HG03196 (cell line): ENCODE measurements at regions not wholly inside any gene's neighbourhood (a gene's known extent, or its start where the extent isn't known, plus 50 kb on each side); places are given as distances from the start of the nearest gene placed in this dataset.

Experiments used
- ATAC-seq: cut with Tn5 transposase; IDR thresholded peaks from one replicate; pipeline ENCODE4 v1.9.1; 2021; ENCODE audit not compliant: unreplicated experiment

DNA sequence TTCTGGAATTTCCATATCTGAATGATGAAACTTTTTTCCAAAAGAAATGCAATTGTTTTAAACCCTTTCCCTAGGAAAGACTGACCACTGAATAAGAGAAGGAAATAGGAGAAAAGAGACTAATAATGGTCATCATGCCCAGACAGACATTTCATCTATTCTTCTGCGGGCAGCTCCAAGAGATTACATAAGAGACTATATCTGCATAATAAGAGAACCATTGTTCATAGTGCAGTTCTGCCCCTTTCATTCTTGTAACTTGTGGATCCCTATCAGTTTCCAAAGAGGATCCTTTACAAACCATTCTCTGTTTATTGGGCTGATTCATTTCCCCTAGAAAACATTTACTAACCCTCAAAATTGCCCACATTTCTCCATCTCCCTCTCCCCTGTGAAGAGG lies 197.8 kb downstream of the FSCB start:
- ATAC-seq = no peak

DNA sequence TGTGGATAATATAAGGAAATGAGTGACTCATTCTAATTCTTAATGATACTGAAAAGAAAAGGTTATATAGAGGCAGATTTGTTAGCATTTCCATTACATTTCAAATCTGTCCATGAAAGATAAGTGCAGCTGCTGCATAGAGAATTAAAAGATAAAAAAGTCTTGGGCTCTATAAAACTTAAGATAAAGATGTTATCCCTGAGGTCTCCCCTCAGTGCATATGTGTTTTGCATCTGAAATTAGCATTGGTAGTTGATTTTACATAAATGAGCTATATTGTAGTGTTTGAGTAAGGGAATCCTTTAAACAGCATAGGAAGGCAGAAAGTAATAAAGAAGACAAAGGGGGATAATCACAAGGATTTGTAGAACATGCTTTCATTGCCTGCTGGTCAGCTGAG lies 206.2 kb downstream of the FSCB start:
- ATAC-seq = no peak

DNA sequence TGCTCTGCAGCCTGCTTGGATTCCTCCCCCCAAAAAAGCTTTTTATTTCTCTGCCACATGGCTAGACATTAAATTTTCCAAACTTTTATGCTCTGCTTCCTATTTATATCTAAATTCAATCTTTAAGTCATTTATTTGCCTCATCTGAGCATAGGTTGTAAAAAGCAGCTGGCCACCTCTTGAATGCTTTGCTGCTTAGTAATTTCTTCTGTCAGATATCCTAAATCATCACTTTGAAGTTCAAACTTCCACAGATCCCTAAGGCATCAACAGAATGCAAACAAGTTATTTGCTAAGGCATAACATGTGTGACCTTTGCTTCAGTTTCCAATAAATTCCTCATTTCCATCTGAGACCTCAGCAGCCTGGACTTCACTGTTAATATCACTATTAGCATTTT lies 209.6 kb downstream of the FSCB start:
- no peak for ATAC-seq

DNA sequence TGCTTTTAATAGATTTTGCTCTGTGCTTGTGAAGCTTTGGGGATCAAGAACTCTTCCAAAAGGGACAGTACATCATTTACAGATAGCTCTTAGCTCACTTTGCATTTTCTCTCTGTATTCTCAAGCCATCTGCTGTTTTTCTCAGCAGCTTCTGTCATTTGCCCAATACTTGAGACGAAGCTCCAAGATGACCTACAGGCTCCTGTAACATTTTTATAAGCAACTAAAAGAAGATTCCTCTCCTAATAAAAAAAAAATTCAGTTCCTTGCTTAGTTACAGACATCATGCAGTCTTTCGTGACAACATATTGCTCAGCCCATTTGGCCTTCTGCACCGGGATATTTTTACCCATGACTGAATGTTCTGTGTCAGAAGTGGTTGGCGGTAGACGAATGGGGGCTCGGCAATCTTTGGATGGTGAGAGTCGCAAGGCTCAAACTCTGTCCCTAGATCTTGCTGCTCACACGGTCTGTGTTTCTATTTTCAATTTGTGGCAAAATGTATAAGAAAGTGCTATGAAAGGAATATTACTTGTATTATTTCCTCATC lies 215.6 kb downstream of the FSCB start:
- ATAC-seq = no peak

DNA sequence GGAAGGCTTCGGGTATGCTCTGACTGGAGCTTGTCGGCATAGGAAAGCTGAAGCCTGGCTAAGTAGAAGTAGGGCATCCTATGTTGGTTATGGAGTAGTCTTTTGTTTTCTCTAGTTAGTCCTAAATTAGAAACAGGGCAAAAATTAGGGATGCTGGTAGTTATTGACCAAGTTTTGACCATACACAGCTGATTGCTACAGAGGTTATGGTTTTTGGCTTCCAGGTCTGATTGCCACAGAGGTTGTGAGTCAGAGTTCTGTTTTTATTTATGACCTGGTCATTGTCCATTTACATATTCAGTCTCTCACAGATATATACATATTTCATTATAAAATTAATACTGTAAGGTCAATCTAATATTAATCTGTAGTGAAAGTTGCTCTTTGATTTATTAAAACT lies 219.2 kb downstream of the FSCB start:
- ATAC-seq = no peak

DNA sequence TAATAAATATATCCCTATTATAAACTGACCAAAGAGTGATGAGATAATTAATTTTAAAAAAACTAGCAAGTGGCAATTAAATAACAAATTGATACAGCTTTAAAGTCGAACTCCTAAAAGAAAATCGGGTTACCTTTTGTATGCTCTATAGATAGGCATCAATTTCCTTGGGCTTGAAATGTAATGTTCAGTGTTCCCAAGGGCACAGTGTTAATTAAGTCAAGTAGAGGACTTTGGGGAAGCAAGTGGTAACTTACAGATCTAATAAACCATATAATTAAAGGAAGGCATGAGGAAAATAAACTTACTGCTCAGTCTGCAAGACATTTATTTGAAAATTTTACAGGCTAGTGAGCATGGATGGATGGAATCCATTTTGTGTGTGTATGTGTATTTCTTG lies 220.9 kb downstream of the FSCB start:
- no peak for ATAC-seq

DNA sequence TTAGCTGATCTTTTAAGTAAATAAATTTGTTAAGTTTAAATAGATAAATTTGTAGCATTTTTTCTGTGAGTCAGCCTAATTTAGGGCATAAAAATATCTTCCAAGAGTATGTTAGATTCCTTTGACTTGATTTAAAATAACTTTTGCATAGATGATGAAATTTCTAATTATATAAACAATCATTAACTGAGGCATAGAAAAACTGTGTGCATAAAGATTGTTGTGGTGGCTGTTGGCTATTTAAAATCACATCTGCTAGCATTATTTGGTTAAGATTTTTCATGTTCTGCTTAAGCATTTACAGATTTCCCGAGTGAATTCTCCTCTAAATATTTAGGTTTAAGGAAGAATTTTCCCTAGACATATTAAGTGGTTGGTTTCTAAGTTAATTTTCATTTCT lies 223.2 kb downstream of the FSCB start:
- no peak for ATAC-seq

DNA sequence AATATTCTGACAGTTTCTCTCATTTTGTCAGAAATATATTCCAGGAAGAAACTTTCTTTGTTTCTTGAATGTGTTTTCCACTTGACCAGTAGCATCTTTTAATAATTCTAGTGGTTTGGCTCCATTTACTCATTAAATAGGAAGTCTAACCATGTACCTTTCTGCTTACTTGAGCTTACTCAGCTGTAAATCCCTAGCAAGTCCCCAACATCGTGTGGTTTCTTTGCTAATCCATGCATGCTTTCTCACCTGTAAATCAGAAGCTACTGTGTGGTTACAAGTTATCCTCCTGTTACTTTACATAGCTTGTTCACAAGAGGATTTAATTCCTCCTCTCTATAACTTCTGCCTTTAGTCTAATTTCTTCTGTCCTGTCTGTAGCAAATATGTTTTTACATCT lies 227.7 kb downstream of the FSCB start:
- no peak for ATAC-seq

DNA sequence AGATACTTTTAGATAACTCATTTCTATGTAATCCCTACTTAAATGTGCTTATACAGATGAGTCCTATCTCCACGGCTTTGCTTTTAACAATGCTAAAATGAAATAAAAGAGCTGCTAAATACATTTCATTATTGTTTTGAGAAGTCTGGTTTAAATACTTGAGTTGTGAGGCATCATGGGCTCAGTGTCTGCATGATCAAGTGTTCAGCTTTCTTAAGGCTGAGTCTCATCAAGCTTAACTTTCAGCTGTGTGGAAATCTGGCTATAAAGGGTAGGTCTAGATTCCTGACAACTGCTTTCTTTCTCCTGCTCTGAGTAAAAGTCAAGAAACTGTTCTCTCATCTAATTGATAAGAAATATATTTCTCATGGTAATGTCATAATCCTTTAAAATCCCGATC lies 235.4 kb downstream of the FSCB start:
- no peak for ATAC-seq

DNA sequence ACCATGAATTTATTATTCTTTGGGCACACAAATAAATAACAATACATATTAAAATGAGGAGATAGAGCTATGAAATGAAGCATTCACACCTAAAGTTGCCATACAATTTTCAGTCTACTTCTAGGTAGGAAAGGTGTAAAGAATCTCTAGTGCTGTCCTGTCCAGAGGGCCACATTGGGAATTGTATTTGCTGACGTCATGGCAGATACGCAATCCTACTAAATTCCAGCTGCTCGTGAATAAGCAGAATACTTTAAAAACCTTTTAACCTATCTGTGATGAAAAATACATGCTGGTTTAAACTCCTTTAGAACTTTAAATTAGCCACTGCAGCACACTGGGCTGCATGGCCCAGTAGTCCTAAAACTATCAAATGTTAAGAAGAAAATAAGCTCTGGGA lies 236.1 kb downstream of the FSCB start:
- no peak for ATAC-seq

DNA sequence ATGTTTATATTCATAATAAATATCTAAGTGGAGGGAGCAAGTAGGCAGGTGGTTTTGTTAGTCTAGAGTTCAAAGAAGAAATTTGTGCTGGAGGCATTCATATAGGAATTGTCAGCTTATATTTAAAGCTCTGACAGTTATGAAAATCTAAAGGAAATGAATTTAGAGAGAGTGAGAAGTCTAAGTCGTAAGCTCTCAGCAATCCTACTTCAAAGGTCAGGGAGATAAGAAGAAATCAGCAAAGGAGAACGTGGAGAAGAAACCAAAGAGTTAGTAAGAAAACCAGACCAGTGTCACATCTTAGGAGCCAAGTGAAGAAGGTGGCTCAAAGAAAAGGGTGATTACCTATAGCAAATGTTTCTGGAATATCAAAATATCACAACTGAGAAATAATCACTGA lies 241.8 kb downstream of the FSCB start:
- no peak for ATAC-seq

DNA sequence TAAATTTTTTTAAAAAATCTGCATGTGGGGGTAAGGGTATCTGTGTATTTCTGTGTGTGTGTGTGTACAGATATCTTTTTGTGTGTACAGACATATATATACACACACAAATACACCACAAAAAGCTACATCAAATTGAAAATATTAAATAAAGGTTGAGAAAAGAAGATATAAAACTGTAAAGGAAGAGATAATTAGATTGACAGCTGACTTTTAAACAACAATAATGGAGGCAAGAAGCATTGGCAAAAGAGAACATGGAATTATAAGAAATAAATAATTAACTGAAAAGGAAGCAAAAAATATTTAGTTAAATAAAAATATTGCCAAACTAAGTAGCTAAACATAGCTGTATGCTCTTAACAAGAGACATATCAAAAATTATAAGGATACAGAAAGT lies 291.4 kb downstream of the FSCB start:
- no peak for ATAC-seq

DNA sequence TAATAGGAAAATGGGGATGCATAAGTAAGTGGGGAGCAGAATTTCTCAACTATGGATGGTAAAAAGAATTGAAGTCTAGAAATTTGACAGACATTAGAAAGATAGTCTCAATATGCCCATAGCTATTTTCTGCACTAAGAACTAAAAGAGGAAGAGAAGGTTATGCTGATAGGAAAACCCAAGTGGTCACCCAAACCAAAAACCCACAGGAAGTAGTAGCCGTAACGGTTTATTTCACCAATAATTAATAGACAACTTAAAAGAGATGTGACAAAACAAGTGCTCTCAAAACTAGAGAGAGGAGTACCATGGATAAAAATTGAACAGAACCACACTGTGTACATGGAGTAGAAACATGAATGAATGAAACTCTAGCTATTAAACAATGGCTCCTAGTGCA lies 295.4 kb downstream of the FSCB start:
- ATAC-seq = no peak

DNA sequence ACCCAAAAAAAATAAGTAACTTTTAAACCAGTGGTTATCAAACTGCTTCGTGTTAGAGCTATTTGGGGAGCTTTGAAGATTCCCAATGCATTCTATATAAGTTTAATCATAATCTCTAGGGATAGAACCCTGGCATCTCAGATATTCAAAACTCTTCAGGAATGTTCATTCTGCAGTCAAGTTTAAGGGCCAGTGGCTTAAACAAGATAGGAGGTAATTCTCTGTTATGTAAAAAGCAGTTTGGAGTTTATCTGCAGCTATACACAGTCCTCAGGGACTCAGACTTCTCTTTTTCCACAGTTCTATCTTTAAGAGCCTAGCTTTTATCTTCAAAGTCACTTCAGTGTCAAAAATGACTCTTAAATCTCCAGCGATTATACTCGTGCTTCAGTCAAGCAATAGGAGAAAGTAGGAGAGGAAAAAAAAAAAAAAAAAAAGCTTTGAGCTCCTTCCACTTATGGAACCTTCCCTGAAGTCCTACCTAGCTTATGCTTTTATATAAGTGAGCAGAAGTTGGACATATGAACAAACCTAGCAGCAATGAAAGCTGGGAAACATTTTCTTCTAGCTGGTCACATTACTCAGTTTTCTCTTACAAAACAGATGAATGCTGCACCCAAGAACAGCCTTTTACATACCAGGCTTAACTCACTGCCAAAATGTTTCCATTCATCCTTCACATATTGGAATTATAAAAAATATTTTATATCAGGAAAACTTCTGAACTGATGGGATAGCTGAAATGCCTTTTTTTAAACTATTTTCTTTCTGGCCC lies 302.8 kb downstream of the FSCB start:
- ATAC-seq = no peak

DNA sequence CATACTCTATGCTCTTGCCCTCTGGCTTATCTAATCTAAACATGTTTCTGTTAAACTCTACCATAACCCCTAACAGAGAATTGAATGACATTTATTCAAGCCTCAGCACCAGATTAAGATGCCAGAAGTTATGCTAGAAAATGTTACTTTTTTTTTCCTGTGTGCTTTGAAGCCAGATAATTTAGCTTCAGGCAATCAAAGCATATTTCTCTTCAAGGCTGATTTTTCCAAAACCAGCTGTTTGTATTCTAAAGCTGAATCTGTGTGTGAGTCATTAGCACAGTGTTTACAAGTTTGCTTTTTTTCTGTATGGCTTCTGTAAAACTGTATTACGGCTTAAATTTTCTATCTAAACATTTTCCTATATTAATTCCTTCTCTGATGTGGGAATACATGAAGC lies 326.1 kb downstream of the FSCB start:
- no peak for ATAC-seq

DNA sequence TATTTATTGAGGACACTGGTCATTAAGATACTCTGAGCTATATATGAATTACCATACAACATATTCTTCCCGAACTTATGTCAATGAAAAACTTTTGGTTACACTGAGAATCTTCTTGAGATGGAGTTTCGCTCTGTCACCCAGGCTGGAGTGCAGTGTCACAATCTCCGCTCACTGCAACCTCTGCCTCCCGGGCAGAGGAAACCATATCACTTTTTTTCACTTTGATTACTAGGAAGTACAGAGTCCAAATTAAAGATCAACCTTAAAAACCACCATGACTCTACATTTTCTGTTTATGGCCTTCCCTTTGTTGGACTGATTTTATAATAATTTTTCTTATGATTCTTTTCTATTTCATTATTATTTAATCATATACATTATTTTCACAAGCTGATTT lies 336.5 kb downstream of the FSCB start:
- no peak for ATAC-seq

DNA sequence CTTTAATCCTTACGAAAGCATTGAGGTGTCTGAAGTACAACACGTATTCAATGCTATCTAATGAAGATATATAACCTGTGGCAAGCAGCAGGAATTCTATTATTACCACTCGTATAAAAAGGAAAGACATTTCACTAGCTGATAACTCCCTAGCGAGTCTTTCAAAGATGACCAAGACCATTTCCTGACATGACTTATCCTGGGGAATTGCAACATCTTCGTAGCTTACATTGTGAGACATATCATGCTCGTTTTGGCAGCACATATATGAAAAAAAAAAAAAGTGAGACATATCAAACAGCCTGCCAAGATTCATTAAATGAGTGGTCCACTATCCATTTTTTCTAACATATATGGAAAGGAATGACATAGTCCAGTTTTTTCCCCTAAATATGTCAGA lies 337.0 kb downstream of the FSCB start:
- ATAC-seq = no peak

DNA sequence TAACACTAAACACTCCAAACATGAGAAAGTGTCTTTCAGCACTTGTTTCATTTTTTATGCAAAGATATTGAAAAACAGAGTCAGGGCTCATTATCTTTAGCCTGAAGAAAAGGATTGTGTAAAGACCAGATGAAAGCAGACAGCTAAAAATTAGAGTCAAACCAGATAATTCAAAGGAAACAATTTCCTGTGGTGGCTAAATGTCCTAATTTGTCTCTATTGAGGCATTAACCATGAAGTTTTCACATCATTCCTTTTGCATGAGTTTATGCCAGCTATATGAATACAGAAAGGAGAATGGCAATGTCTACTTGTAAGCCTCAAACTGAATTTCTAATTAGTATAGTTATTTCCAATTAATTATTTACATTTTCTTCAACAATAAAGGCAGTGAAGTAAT lies 338.5 kb downstream of the FSCB start:
- ATAC-seq = no peak

DNA sequence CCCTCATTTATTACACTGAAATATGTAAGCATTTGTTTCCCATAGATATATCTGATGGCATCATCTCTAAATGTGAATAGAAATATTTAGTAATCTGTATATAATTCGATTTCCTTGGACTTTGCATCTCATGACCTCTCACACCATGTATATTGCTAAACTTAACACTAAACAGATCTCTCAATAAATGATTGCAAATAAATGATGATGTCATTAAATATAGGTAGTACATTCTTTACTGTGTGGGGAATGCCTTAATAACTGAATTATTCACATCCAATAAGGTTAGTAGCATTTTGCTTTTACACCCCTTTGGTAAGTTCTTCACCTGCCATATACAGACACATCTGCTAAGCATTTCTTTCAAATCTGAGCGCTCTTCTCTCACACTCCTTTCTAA lies 340.5 kb downstream of the FSCB start:
- no peak for ATAC-seq

DNA sequence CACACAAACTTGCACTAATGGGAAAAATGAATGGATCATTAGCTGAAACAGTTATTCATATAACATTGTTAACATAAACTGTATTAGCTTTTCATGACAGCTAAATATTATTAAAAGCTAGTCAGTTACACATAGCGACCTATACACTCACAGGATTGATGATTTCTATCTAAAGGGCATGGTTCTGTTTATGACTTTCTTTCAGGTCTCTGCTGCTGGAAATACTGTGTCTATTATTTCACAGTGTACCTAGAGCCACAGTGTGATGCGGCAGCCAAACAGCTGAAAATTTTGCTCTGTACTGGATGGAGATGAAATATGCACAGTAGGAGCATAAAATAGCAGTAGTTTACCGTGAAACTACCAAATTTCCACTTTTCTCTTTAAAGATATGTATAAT lies 341.1 kb downstream of the FSCB start:
- no peak for ATAC-seq

DNA sequence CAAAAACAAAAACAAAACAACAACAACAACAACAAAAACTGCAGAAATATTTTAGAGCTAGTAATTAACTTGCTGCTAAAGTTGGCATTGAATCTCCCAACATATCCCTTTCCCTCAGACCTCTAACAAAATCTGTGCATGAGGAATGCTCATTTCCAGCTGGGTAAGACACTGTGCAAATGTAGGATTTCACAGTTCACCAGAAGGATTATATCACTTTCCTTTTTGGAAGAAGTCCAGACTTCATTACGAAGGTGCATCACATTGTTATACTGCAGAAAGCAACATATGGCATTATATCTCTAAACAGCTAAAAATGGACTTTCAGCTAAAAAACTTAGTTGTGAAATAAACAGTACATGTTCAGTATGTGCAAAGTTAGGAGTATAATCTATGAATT lies 341.8 kb downstream of the FSCB start:
- ATAC-seq = no peak

DNA sequence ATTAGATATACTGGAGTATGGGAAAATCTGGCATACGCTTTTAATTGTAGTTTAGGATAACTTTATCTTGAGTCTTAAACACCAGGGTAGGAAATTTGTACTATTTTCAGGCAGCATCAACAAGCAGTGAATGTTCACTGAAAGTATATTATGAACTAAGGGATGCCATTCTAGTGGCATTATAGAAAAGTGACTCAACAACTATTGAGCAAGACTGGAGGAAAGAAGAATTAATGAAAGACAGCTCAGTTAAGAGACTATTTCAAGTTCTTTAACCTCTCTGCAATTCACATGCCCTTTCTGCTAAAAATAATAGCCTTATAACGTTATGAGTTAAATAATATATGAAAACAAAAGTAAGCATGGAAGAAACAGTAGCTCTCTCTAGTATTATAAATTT lies 343.1 kb downstream of the FSCB start:
- no peak for ATAC-seq

DNA sequence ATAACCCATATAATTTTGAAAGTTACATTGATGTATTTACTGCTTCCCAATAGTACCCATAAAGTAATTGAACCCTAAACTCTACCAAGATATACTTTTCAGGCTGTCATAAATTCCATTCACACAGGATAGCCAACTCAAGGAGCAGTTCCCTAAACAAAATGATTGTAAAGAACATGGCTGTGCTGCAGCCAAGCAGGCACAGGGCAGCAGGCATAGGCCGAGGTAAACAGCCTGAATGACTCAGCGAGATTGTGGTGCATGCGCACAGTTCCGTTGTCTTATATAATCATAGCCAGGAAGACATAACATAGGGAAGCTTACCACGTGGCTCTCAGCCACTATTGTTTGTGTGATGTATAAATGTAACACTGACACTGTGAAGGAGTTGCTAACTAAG lies 344.9 kb downstream of the FSCB start:
- no peak for ATAC-seq
